T-cell (primary cell): ENCODE measurements at regions not wholly inside any gene's neighbourhood (a gene's known extent, or its start where the extent isn't known, plus 50 kb on each side); places are given as distances from the start of the nearest gene placed in this dataset.

Source experiments
- ATAC-seq, 4 experiments: fragments of 200-7000 bp in 3 of 4; fragments of 150-1000 bp in 1 of 4; cut with Tn5 transposase; replicated peaks in 1 of 4; 1 replicate in 3 of 4; 2 replicates in 1 of 4; pipeline ENCODE4 v1.10.0; 2021; ENCODE audit warnings: moderate library complexity in 3 of 4, mild to moderate bottlenecking in 2 of 4, moderate number of reproducible peaks in 1 of 4
- CTCF ChIA-PET, 2 donors: fragments of 300-600 bp; sonication (Branson Sonifier 250); formaldehyde crosslinking; loops; one replicate each; lab custom pipeline; 2022; ENCODE audit warnings: antibody characterized with exemption in 2 of 2; lab: Charles Lee
- POLR2A ChIA-PET, 2 donors: fragments of 300-600 bp; sonication (Branson Sonifier 250); formaldehyde crosslinking; loops; one replicate each; lab custom pipeline; 2022; ENCODE audit warnings: antibody characterized with exemption in 2 of 2; lab: Charles Lee
- DNase-seq, 35 experiments: peaks; one replicate each; pipeline versions ENCODE4 v3.0.0 to v3.0.0-alpha.2; 2013 to 2023
- H3K27ac ChIP-seq: one replicate; pipeline ENCODE4 v1.5.1; 2013; ENCODE audit warnings: low read length
- H3K27me3 ChIP-seq, 2 experiments: replicated peaks in 1 of 2; 1 replicate in 1 of 2; 2 replicates in 1 of 2; pipeline versions ENCODE4 v1.6.1 to v1.7.0; 2013; ENCODE audit warnings: low read length in 1 of 2, mixed read lengths in 1 of 2; ENCODE audit not compliant: control insufficient read depth in 2 of 2, insufficient read depth in 2 of 2; ENCODE audit errors: extremely low read depth in 1 of 2
- H3K36me3 ChIP-seq, 2 donors: 1 replicate in 1 of 2; 2 replicates in 1 of 2; pipeline versions ENCODE4 v1.6.1 to v1.7.0; 2013; ENCODE audit warnings: low read length in 1 of 2; ENCODE audit not compliant: control insufficient read depth in 2 of 2, insufficient read depth in 1 of 2; ENCODE audit errors: extremely low read depth in 1 of 2
- H3K4me1 ChIP-seq, 2 experiments: 1 replicate in 1 of 2; 2 replicates in 1 of 2; pipeline versions ENCODE4 v1.6.1 to v1.7.0; 2013; ENCODE audit warnings: low read length in 2 of 2, mixed read lengths in 1 of 2; ENCODE audit not compliant: insufficient read depth in 2 of 2, control insufficient read depth in 1 of 2; ENCODE audit errors: extremely low read depth in 1 of 2
- H3K4me3 ChIP-seq, 2 donors: 1 replicate in 1 of 2; 2 replicates in 1 of 2; pipeline versions ENCODE4 v1.5.1 to v1.7.0; 2013; ENCODE audit warnings: mild to moderate bottlenecking in 2 of 2, low read length in 1 of 2, moderate library complexity in 1 of 2; ENCODE audit not compliant: control insufficient read depth in 1 of 2; ENCODE audit errors: extremely low read depth in 1 of 2
- H3K9me3 ChIP-seq: 2 replicates; pipeline ENCODE4 v1.7.0; 2013
- H3K27ac Mint-ChIP-seq, 2 donors: one replicate each; pipeline ENCODE4 v1.8.0; 2020 to 2021; ENCODE audit warnings: mild to moderate bottlenecking in 2 of 2, mixed read lengths in 2 of 2
- H3K27me3 Mint-ChIP-seq, 2 donors: one replicate each; pipeline ENCODE4 v1.8.0; 2021 to 2022; ENCODE audit warnings: mixed read lengths in 2 of 2
- H3K36me3 Mint-ChIP-seq: one replicate; pipeline ENCODE4 v1.8.0; 2021; ENCODE audit warnings: mixed read lengths
- H3K4me1 Mint-ChIP-seq, 3 donors: one replicate each; pipeline ENCODE4 v1.8.0; 2020 to 2022; ENCODE audit warnings: mixed read lengths in 3 of 3, mild to moderate bottlenecking in 1 of 3
- H3K4me3 Mint-ChIP-seq, 3 donors: one replicate each; pipeline ENCODE4 v1.8.0; 2020 to 2022; ENCODE audit warnings: mild to moderate bottlenecking in 3 of 3, mixed read lengths in 3 of 3, moderate library complexity in 3 of 3
- H3K9me3 Mint-ChIP-seq, 3 donors: one replicate each; pipeline ENCODE4 v1.8.0; 2020 to 2022; ENCODE audit warnings: mixed read lengths in 3 of 3
- WGBS: methylation state at CpG from one replicate; pipeline ENCODE4 v1.1.5; 2013; ENCODE audit warnings: missing lambda C conversion rate; ENCODE audit not compliant: insufficient coverage; 5-methylcytosine and 5-hydroxymethylcytosine counted together

DNA sequence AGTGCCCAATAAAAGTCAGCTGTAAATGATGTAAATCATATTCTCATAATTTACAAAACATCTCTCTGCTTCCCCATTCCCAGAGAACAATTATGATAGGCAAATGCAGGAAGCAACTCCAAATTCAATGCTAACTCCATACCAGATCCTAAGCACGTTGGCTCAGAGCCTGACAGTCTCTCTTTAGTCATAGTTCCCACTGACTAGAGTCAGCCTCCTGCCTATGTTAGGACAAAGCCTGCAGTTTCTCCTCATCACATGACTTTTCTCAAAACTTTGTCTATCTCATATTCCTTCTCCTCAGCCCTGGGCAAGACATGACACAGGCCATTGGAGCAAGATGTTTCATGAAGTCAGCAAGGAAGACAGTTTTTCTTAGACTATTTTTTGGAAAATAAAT is 101.5 kb upstream of the COL24A1 start:
- ChIA-PET POLR2A (no interaction called here), CTCF (no interaction called here)
- H3K4me3 ChIP-seq, result no peak overlapping the region
- DNase-seq, result no peak
- WGBS, result 83% methylated on average over 1 of the region's 1 CpG
- ATAC-seq, result no peak
- peaks cover 0 to 2% (median 0%) of the 10 kb centered on the region in 3 donors for H3K9me3 Mint-ChIP-seq
- no peaks in the 10 kb centered on the region for H3K4me1 ChIP-seq
- H3K4me1 Mint-ChIP-seq, result no peaks in the 10 kb centered on the region
- peaks cover 0 to 2% of the 10 kb centered on the region in 2 experiments for H3K27me3 ChIP-seq
- no peak overlapping the region for H3K27ac Mint-ChIP-seq
- peaks cover 0 to 5% of the 10 kb centered on the region in 2 donors for H3K27me3 Mint-ChIP-seq
- H3K36me3 ChIP-seq, result no peaks in the 10 kb centered on the region
- no peak overlapping the region for H3K27ac ChIP-seq
- H3K36me3 Mint-ChIP-seq, result no peaks in the 10 kb centered on the region
- no peaks in the 10 kb centered on the region for H3K9me3 ChIP-seq
- no peak overlapping the region for H3K4me3 Mint-ChIP-seq

DNA sequence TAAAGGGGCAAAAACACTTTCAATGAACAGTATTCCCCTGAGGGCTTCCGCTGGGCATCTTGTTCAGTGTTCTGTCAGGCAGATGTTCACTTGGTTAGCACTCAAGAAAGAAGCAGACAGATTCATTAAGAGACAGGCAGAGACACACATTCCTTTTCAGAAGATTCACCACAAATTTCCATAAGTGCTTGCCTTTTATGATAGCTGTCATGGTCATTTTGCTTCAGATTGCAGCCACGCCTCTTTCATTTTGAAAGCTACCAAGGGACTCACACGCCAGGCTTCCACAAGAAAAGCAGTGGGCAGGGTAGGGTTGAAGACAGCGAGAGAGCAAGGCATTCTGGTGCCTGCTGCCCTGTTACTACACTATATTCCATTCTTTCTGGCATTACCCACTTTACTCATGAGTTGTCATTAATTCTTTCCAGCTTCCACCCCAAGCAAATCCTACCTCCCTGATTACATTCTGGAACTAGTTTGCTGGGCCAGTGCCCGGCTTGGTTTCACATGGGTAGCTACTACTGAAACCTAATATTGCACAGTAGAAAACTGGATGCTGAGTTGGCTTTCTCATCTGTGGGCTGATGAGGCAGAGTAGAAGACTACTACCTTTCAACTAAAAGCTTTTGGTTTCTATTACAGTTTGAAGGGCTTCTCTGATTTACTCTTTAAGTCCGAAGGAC is 91.2 kb upstream of the COL24A1 start:
- Histone ChIP-seq H3K36me3 (no peaks in the 10 kb centered on the region), H3K4me1 (no peaks in the 10 kb centered on the region), H3K27ac (no peak overlapping the region), H3K9me3 (no peaks in the 10 kb centered on the region), H3K27me3 (no peaks in the 10 kb centered on the region), H3K4me3 (no peak overlapping the region)
- DNase-seq (no peak), ATAC-seq (no peak)
- ChIA-PET POLR2A (no interaction called here), CTCF (no interaction called here)
- Mint-ChIP-seq H3K4me1 (no peaks in the 10 kb centered on the region), H3K36me3 (no peaks in the 10 kb centered on the region), H3K4me3 (no peak overlapping the region), H3K27me3 (no peaks in the 10 kb centered on the region), H3K9me3 (peaks cover 0 to 9% (median 0%) of the 10 kb centered on the region in 3 donors), H3K27ac (no peak overlapping the region)
- WGBS, result no CpG with 5 or more reads among the region's 6 CpGs

DNA sequence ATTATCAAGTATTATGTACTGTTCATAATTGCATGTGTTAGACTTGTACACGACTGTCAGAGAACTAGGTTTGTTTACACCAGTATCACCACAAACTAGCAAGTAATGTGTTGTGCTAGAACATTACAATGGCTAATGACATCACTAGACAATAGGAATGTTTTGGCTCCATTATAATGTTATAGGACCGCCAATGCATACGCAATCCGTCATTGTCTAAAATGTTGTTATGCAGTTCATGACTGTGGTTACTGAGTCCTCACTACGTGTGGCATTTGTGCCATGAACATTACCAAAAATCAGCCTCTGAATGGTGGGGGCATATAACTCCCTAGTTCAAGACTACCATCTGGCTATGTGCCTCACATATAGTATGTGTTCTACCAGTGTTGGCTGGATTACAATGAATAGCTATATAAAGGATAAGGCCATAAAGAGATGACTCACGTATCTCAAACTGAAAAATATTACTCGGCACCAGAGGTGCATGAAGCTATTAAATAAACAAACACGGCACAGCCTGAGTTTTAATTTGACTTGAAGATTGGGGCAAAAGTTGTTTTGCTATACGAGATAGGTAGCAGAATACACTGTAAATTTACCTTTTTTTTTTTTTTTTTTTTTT is 89.1 kb upstream of the COL24A1 start:
- H3K4me1 Mint-ChIP-seq, result no peaks in the 10 kb centered on the region
- ChIA-PET CTCF (interaction anchor here in 1 of 2 donors (1.0 kb wide), 1 partner anchor 11 kb away, joined by 3 read pairs; no protein-coding TSS in a partner anchor), POLR2A (no interaction called here)
- H3K36me3 Mint-ChIP-seq, result no peaks in the 10 kb centered on the region
- 100% methylated on average over 2 of the region's 9 CpGs for WGBS
- H3K4me1 ChIP-seq, result no peaks in the 10 kb centered on the region
- H3K9me3 Mint-ChIP-seq, result peaks cover 0 to 4% (median 0%) of the 10 kb centered on the region in 3 donors
- H3K4me3 Mint-ChIP-seq, result no peak overlapping the region
- no peaks in the 10 kb centered on the region for H3K9me3 ChIP-seq
- H3K4me3 ChIP-seq, result no peak overlapping the region
- no peak overlapping the region for H3K27ac Mint-ChIP-seq
- H3K27ac ChIP-seq, result no peak overlapping the region
- H3K36me3 ChIP-seq, result no peaks in the 10 kb centered on the region
- DNase-seq (no peak), ATAC-seq (no peak)
- H3K27me3 Mint-ChIP-seq, result no peaks in the 10 kb centered on the region
- H3K27me3 ChIP-seq, result no peaks in the 10 kb centered on the region

DNA sequence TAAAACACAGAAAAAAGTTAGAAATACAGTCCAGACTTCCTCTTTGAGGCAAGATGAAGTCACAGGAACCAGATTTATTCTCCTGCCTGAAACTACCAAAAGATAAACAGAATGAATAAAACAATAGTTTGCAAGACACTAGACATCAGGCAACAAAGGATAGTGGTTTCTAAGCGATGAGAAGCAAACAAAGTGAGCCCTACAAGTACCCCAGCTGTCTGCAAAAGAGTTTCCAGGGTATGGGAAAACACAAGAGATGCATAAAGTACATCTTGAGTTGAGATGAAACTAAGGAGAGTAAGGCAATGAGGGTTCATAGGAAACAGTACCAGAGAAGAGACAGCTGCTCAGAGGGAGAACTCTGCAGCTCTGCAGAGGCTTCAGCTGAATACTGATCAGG is 83.3 kb upstream of the COL24A1 start:
- no peak overlapping the region for H3K4me3 Mint-ChIP-seq
- DNase-seq (no peak), ATAC-seq (no peak)
- Histone ChIP-seq H3K4me3 (no peak overlapping the region), H3K4me1 (no peaks in the 10 kb centered on the region), H3K27me3 (no peaks in the 10 kb centered on the region), H3K36me3 (no peaks in the 10 kb centered on the region), H3K27ac (no peak overlapping the region), H3K9me3 (no peaks in the 10 kb centered on the region)
- no peaks in the 10 kb centered on the region for H3K27me3 Mint-ChIP-seq
- no peaks in the 10 kb centered on the region for H3K4me1 Mint-ChIP-seq
- no peaks in the 10 kb centered on the region for H3K36me3 Mint-ChIP-seq
- ChIA-PET CTCF (no interaction called here), POLR2A (no interaction called here)
- no CpG with 5 or more reads among the region's 1 CpG for WGBS
- peaks cover 0 to 7% (median 2%) of the 10 kb centered on the region in 3 donors for H3K9me3 Mint-ChIP-seq
- no peak overlapping the region for H3K27ac Mint-ChIP-seq

DNA sequence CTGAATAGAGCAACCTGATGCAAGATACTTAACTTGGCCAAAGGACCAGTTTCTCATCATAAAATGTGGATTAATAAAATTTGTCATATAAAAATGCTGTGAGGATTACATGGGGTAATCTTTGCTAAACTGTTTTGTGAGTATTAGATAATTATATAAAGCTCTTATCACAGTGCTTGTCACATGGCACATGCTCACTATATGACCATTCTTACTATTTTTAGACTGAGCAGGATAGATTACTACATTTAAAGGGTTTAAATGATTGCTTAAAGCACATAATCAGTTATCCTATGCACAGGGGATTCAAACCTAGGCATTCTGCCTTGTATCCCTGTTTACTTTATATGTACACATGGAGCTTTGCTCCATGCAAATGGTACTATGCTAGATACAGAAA is 82.9 kb upstream of the COL24A1 start:
- no peak overlapping the region for H3K4me3 ChIP-seq
- Mint-ChIP-seq H3K27ac (no peak overlapping the region), H3K27me3 (no peaks in the 10 kb centered on the region), H3K4me1 (no peaks in the 10 kb centered on the region), H3K36me3 (no peaks in the 10 kb centered on the region), H3K4me3 (no peak overlapping the region), H3K9me3 (peaks cover 0 to 7% (median 2%) of the 10 kb centered on the region in 3 donors)
- ChIA-PET CTCF (no interaction called here), POLR2A (no interaction called here)
- H3K27ac ChIP-seq, result no peak overlapping the region
- no peaks in the 10 kb centered on the region for H3K9me3 ChIP-seq
- ATAC-seq (no peak), DNase-seq (no peak)
- H3K36me3 ChIP-seq, result no peaks in the 10 kb centered on the region
- no peaks in the 10 kb centered on the region for H3K4me1 ChIP-seq
- no peaks in the 10 kb centered on the region for H3K27me3 ChIP-seq

DNA sequence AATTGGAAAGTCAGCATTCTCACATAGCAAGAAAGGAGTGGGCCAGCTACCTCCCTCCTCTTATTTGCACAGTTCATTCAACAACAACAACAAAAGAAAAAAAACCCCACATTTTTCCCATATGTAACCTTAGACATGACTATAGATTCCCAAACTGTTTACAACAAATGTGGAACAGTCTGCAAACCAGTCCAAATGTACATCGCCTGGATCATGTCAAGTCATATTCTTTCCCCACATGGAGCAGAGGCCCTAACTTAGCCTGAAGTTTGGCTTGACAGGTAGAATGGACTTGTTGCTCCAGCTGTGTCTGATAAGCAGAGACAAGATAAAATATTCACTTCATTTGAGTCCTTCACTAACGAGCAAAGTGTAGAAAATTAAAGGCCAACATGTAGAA is 81.7 kb upstream of the COL24A1 start:
- H3K27me3 Mint-ChIP-seq, result no peaks in the 10 kb centered on the region
- Histone ChIP-seq H3K27me3 (no peaks in the 10 kb centered on the region), H3K4me3 (no peak overlapping the region), H3K36me3 (no peaks in the 10 kb centered on the region), H3K4me1 (no peaks in the 10 kb centered on the region), H3K27ac (no peak overlapping the region), H3K9me3 (no peaks in the 10 kb centered on the region)
- ATAC-seq (no peak), DNase-seq (no peak)
- no peaks in the 10 kb centered on the region for H3K36me3 Mint-ChIP-seq
- no peak overlapping the region for H3K4me3 Mint-ChIP-seq
- POLR2A ChIA-PET, result no interaction called here
- peaks cover 0 to 7% (median 2%) of the 10 kb centered on the region in 3 donors for H3K9me3 Mint-ChIP-seq
- no peak overlapping the region for H3K27ac Mint-ChIP-seq
- no peaks in the 10 kb centered on the region for H3K4me1 Mint-ChIP-seq
- CTCF ChIA-PET, result no interaction called here
- no CpG with 5 or more reads among the region's 2 CpGs for WGBS
